Stomach (tissue), 8 donors: ENCODE measurements at regions not wholly inside any gene's neighbourhood (a gene's known extent, or its start where the extent isn't known, plus 50 kb on each side); places are given as distances from the start of the nearest gene placed in this dataset.

Experiments
- DNase-seq, 2 donors: peaks; one replicate each; pipeline versions ENCODE4 v3.0.0 to v3.0.0-alpha.2; 2013 to 2019
- H3K27ac ChIP-seq, 5 donors: fragments of 200-600 bp in 4 of 5; sonication (generic) in 4 of 5; one replicate each; pipeline ENCODE4 v1.5.1; 2013 to 2019; ENCODE audit warnings: mild to moderate bottlenecking in 1 of 5, moderate library complexity in 1 of 5
- H3K27me3 ChIP-seq, 3 donors: fragments of 200-600 bp; sonication (generic); one replicate each; pipeline ENCODE4 v1.5.1; 2017 to 2019; ENCODE audit warnings: mixed run types in 1 of 3
- H3K36me3 ChIP-seq, 4 donors: fragments of 200-600 bp; sonication (generic); 1 replicate in 3 of 4; 2 replicates in 1 of 4; pipeline ENCODE4 v1.5.1; 2016 to 2019
- H3K4me1 ChIP-seq, 4 donors: fragments of 200-600 bp; sonication (generic); one replicate each; pipeline ENCODE4 v1.5.1; 2016 to 2019
- H3K4me3 ChIP-seq, 4 donors: fragments of 200-600 bp; sonication (generic) in 3 of 4; one replicate each; pipeline ENCODE4 v1.5.1; 2016 to 2019; ENCODE audit warnings: mild to moderate bottlenecking in 1 of 4
- H3K9me3 ChIP-seq, 4 donors: fragments of 200-600 bp; sonication (generic); one replicate each; pipeline ENCODE4 v1.5.1; 2016 to 2019
- CTCF ChIP-seq, 7 experiments: fragments of 450-650 bp in 4 of 7; fragments of 200-600 bp in 3 of 7; sonication (generic) in 3 of 7; IDR thresholded peaks; one replicate each; pipeline ENCODE4 v1.5.1; 2016 to 2019; ENCODE audit warnings: antibody characterized with exemption in 7 of 7, control low read depth in 2 of 7, mild to moderate bottlenecking in 1 of 7
- EP300 ChIP-seq: sonication (generic); formaldehyde crosslinking; IDR thresholded peaks from one replicate; pipeline ENCODE4 v1.6.1; 2017; ENCODE audit warnings: antibody characterized with exemption
- POLR2A ChIP-seq, 4 donors: fragments of 450-650 bp; IDR thresholded peaks; one replicate each; pipeline ENCODE4 v1.6.1; 2016; ENCODE audit warnings: antibody characterized with exemption in 4 of 4, control low read depth in 2 of 4, mild to moderate bottlenecking in 1 of 4, moderate library complexity in 1 of 4
- POLR2AphosphoS5 ChIP-seq, 3 donors: sonication (generic); formaldehyde crosslinking; IDR thresholded peaks; one replicate each; pipeline ENCODE4 v1.6.1; 2016; ENCODE audit warnings: antibody characterized with exemption in 3 of 3
- WGBS, 5 donors: extraction: QIAGEN DNeasy Blood & Tissue Kit in 3 of 5; methylation state at CpG; one replicate each; pipeline versions ENCODE4 v1.1.5 to v1.1.7; 2013 to 2018; 5-methylcytosine and 5-hydroxymethylcytosine counted together
- intact Hi-C: fragments of 100-400 bp; cut with DNase I; formaldehyde crosslinking; loops from one replicate; pipeline ENCODE4 v1.15.1; 2023; ENCODE audit warnings: low total_unique reads
- donor health status: healthy with polysubstance abuse.
- donor health status: Bipolar disorder and iron deficiency.
- donor health status: healthy.

- H3K27me3 ChIP-seq = no peaks in the 10 kb centered on the region
- intact Hi-C loops = no loop called here
- H3K27ac ChIP-seq = no peak overlapping the region
- H3K4me1 ChIP-seq = no peaks in the 10 kb centered on the region
- DNase-seq = no peak
- no peak overlapping the region for H3K4me3 ChIP-seq
- 71 to 89% (median 85%) methylated on average over 1 of the region's 1 CpG for WGBS, 5 donors
- TF ChIP-seq EP300 (no peak), CTCF (IDR thresholded peaks at IDR 0.05) (no peak), POLR2AphosphoS5 (IDR thresholded peaks at IDR 0.05) (no peak), POLR2A (IDR thresholded peaks at IDR 0.05) (no peak)
- H3K36me3 ChIP-seq = no peaks in the 10 kb centered on the region
- H3K9me3 ChIP-seq = no peaks in the 10 kb centered on the region
These were observed 62.9 kb upstream of the HOPX start for GRCh38 chr4:56744030-56744429.

GRCh38 chr4:56743550-56743949 lies 62.5 kb upstream of the HOPX start:
- Histone ChIP-seq H3K4me3 (no peak overlapping the region), H3K27me3 (no peaks in the 10 kb centered on the region), H3K27ac (no peak overlapping the region), H3K36me3 (no peaks in the 10 kb centered on the region), H3K4me1 (no peaks in the 10 kb centered on the region), H3K9me3 (no peaks in the 10 kb centered on the region)
- intact Hi-C loops = no loop called here
- no peak for DNase-seq
- no peak for TF ChIP-seq POLR2A (IDR thresholded peaks at IDR 0.05)
- TF ChIP-seq CTCF (IDR thresholded peaks at IDR 0.05) = no peak
- TF ChIP-seq POLR2AphosphoS5 (IDR thresholded peaks at IDR 0.05) = no peak
- TF ChIP-seq EP300 = no peak
- WGBS, 5 donors = 3 to 18% (median 14%) methylated on average over 1 of the region's 1 CpG

GRCh38 chr4:56742080-56742871 lies 61.2 kb upstream of the HOPX start:
- WGBS, 5 donors = 75 to 82% (median 81%) methylated on average over 8 of the region's 8 CpGs
- H3K27ac ChIP-seq = no peak overlapping the region
- no peak overlapping the region for H3K4me3 ChIP-seq
- no peak for TF ChIP-seq CTCF (IDR thresholded peaks at IDR 0.05)
- no peak for TF ChIP-seq EP300
- TF ChIP-seq POLR2A (IDR thresholded peaks at IDR 0.05) = no peak
- TF ChIP-seq POLR2AphosphoS5 (IDR thresholded peaks at IDR 0.05) = no peak
- no peak for DNase-seq
- no peaks in the 10 kb centered on the region for H3K4me1 ChIP-seq
- no peaks in the 10 kb centered on the region for H3K9me3 ChIP-seq
- no peaks in the 10 kb centered on the region for H3K27me3 ChIP-seq
- intact Hi-C loops = no loop called here
- no peaks in the 10 kb centered on the region for H3K36me3 ChIP-seq

GRCh38 chr4:56741595-56741994 lies 60.5 kb upstream of the HOPX start:
- Histone ChIP-seq H3K36me3 (no peaks in the 10 kb centered on the region), H3K4me1 (no peaks in the 10 kb centered on the region), H3K27me3 (no peaks in the 10 kb centered on the region), H3K27ac (no peak overlapping the region), H3K9me3 (no peaks in the 10 kb centered on the region), H3K4me3 (no peak overlapping the region)
- TF ChIP-seq POLR2AphosphoS5 (IDR thresholded peaks at IDR 0.05) (no peak), CTCF (IDR thresholded peaks at IDR 0.05) (no peak), POLR2A (IDR thresholded peaks at IDR 0.05) (no peak), EP300 (no peak)
- DNase-seq = no peak
- WGBS, 5 donors = 84 to 94% (median 86%) methylated on average over 1 of the region's 1 CpG
- intact Hi-C loops = no loop called here
